GM21515 (cell line): ENCODE measurements at regions not wholly inside any gene's neighbourhood (a gene's known extent, or its start where the extent isn't known, plus 50 kb on each side); places are given as distances from the start of the nearest gene placed in this dataset.

ENCODE experiments used
- ATAC-seq: cut with Tn5 transposase; IDR thresholded peaks from one replicate; pipeline ENCODE4 v1.9.1; 2021; ENCODE audit not compliant: unreplicated experiment

DNA sequence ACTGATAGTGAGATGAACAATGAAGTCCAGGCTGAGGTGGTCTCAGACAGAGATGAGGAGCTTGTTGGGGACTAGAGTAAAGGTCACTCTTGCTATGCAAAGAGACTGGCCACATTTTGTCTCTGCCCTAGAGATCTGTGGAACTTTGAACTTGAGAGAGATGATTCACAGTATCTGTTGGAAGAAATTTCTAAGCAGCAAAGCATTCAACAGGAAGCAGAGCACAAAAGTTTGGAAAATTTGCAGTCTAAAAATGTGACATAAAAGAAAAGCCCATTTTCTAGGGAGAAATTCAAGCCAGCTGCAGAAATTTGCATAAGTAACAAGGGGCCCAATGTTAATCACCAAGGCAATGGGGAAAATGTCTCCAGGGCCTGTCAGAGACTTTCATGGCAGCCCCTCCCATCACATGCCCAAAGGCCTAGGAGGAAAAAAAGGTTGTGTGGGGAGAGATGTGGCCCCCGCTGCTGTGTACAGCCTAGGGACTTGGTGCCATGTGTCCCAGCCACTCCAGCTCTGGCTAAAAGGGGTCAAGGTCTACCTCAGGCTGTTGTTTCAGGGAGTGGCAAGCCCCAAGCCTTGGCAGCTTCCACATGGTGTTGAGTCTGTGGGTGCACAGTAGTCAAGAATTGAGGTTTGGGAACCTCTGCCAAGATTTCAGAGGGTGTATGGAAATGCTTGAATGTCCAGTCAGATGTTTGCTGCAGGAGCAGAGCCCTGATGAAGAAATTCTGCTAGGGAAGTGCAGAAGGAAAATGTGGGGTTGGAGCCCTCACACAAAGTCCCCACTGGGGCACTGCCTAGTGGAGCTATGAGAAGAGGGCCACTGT lies 262.8 kb downstream of the DKK2 start:
- no peak for ATAC-seq

DNA sequence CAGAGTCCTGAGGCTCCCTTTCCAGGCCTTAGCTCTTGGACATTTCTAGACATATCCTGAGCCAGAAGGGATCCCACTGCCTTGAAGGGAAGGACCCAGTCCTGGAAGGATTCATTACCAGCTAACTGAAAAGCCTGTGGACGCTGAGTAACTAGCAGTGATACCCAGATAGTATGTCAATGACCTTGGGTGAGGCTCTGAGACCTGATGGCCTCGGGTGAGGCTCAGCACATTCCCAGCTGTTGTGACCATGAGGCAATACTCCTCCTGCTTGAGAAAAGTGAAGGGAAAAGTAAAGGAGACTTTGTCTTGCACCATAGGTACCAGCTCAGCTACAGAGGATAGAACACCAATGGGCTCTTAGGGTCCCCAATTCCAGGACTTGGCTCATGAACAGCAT lies 268.1 kb downstream of the DKK2 start:
- no peak for ATAC-seq

DNA sequence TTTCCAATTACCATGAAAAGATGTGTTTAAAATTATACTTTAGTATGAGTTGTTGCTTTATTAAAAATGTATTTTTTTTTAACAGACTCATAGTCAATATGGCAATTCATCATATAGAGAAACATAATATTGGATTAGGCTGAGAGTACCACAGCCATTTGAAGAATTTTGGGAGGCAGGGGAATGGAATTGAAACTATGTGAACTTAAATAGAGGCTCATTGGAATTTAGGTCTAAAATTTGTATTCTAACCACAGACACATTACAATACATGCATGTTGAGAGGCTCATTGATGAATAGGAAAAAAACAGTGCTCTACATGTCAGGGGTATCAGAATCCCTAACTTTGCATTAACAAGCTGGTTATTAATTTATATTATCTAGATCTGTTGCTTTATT lies 269.6 kb downstream of the DKK2 start:
- ATAC-seq = no peak

DNA sequence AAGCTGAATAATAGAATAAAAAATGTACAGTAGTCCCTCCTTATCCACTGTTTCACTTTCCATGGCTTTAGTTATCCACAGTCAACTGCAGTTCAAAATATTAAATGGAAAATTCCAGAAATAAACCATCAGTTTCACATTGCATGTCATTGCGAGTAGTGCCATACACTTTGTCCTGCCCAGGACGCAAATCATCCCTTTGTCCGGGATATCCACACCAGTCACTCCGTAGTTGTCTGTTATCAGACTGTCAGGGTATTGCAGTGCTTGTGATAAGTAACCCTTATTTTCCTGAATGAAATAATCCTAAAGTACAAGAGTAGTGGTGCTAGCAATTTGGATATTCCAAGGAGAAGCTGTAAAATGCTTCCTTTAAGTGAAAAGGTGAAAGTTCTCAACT lies 271.3 kb downstream of the DKK2 start:
- no peak for ATAC-seq

DNA sequence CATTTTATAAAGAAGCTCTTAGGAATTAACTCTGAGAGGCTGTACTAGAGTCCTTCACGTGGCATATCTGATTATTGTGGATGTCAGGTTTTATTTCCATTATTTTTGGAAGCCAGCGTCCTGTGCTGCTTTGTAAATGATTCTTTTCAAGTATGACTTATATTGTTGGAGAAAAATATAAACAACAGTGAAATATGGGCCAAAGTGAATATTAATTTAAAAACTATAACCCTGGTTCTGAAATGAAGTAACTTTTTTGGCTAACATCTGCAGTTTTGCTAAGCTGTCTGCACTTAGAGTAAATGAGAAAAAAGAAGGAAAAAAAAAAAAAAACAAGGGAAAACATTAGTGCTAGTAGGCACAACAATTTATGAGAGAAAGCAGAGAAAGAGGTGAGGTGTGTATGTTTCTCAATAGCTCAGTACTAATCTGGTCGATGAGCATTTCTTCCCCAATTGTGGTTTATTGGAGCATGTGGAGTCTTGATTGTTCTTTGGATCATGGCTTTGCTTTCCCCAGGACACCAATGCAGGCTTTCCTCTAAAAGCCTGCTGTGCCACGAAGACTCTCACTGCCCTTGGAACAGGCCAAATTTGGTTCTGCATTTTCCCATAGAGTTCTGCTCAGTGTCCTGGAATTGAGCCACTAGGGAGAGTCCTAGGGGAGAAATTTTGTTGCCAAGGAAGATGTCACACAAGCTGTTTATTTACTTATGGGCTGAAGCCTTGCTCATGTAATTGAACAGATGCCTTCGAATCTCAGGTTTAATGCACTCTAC lies 273.3 kb downstream of the DKK2 start:
- ATAC-seq = no peak

DNA sequence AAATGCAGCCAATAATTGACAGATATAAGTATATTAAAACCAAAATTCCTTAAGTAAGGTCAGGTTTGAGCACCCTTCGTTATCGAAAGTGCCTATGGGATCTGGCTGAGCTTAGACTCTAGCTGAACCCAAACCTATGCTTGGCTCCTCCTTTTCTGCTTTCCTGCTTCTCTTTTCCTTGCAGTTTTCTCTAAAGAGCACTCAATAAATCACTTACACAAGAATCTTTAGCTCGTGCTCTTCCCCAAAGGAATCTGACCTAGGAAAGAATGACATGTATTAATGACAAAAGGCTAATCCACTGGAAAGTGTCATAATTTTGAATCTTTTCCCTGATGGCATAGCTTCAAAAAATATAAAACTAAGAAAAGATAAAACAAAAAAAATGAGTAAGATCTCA lies 282.7 kb downstream of the DKK2 start:
- no peak for ATAC-seq

DNA sequence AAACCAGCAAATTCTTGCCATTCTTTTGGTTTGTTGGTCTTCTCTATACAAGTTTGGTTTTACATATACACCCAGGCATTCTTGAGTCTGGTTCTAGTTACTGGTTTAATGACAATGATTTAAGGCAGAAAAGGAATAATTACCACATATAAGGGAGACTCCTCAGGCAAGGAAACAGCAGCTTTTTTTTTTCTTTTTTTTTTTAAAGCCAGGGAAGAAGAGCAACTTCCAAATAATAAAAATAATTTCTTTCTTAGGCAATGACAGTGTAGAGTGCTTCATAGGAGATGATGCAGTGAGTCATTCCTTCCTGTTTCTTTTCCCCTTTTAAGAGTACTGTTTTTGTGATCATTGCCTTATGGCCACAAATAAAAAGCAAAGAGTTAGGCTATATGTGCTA lies 289.7 kb downstream of the DKK2 start:
- ATAC-seq = no peak

DNA sequence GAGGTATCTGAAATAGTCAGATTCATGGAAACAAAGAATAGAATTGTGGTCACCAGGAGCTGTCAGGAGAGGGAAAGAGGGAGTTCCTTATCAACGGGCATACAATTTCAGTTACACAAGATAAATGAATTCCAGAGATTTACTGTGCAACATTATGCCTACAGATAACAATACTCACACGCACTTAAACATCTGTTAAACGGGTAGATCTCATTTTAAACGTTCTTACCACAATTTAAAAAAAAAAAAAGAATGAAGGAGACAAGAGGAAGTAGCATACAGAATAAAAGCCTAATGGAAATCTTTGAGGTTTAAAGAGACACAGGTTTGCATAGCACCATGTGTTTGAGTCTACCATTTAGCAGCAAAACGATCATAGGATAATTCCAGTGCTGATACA lies 298.0 kb downstream of the DKK2 start:
- no peak for ATAC-seq

DNA sequence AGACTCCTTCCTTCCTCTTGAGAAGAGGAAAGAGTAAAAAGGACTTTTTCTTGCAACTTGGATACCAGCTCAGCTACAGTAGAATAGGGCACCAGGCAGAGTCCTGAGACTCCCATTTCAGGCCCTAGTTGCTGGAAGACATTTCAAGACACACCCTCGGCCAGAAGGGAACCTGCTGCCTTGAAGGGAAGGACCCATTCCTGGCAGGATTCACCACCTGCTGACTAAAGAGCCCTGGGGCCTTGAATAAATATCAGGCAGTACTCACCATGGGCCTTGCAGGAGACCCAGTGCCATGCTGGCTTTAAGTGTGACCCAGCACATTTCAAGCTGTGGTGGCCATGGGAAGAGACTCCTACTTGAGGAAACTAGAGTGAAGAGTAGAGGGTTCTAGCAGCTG lies 317.6 kb downstream of the DKK2 start:
- ATAC-seq = no peak

DNA sequence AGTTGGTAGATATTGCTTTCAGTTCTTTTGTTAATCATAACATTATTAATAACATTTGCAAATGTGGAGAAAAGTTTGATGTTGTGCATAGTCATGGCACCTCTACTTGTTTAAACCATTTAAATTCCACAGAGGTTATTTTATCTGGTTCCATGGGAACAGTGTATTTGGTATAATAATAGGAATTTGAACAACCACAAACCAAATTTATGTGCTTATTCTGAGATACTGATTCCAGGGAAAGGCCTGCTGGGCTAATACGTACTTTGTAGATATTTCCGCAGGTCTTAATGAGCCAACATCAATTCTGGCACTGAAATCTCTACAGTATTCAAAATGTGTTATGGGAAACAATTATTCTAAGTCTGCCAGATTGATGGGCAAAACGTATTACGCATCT lies 319.0 kb downstream of the DKK2 start:
- ATAC-seq = no peak

DNA sequence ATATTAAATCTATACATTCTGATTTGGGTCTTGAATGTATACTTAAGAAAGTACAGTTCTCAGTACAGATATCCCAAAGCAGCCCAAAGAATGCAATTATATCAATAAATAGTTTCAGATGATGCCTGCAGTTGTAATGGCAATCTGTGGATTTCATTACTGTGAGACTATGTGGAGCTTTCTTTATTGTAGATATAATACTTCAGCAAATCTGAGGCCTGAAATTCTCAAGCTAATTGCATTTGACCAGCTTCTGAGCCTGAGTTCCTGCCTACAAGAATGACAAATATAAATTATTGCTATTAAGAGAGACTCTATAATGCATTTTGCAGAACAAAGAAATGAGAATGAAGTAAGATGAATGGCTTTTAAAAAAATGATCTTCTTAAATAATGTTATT lies 320.3 kb downstream of the DKK2 start:
- no peak for ATAC-seq

DNA sequence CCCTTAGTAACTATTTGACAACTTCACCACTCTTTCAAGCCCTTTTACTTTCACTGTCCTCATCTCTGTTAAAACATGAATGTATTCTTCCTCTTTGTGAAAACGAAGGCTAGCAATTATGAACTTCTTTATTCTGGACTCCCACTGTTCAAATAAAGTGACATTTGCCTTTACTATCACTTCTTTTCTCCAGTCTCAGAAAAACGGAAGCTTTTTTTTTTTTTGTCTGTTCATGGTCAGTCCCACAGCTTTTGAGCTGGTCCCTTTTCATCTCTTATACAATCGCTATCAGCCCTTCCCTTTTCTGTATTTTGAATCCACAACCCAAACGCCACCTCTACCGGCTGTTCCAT lies 327.7 kb downstream of the DKK2 start:
- ATAC-seq = no peak

DNA sequence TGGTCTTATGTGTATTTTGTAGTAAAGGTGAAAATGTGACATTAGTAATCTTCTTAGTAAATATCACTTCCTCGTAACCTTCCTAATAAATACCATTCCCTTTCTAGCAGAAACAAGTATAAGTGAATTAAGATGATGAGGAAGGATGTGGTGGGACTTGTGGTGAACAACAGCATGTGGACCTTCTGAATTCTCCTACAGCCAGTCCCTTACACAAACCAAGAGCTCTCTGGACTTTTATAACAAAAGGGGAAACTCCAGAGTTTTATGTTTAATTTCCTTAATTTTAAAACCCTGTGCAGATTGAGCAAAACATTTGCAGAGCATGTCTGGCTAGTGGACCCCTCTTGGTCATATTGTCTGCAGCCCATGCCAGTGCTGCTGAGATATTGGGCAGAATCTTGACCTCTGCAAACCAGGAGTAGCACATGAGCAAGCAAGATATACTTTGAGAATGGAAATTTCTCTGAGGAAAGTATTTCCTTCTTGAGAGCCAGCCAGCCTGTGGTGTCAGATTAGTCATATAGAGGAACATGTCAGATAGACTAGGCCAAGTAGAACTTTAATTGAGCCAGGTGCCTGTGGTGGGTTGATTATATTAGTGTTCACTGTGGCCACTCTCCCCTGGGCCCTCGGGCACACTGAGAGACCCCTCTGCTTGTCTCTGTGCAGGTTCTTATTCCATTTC lies 328.2 kb downstream of the DKK2 start:
- ATAC-seq = no peak

DNA sequence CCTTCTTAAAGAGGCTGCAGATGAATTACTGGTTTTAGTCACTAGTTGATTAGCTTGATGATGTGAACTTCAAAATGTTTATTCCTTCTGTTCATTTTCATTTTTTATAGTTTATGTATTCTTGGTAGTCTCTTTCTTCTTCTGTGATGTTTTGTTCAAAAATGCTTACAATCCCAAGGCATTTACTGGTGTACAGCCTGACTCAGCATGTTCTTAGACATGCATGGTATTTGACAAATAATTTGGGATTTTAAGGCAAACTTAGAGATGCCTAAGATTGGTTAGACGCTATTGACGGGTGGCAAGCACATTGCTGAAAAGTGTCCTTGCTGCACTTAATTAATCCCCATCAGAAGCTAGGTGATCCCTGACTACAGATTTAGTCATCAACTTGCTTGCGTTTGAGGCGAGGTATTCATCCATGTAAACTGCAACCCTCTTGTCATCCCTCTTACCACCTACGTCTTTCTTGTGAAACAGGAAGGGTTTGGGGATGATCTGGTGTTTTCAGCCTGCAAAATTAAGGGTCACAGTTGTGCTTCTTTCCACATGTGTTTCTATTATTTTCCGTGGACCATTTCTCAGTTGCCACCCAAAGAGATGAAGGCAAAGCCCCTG lies 331.8 kb downstream of the DKK2 start:
- ATAC-seq = no peak

DNA sequence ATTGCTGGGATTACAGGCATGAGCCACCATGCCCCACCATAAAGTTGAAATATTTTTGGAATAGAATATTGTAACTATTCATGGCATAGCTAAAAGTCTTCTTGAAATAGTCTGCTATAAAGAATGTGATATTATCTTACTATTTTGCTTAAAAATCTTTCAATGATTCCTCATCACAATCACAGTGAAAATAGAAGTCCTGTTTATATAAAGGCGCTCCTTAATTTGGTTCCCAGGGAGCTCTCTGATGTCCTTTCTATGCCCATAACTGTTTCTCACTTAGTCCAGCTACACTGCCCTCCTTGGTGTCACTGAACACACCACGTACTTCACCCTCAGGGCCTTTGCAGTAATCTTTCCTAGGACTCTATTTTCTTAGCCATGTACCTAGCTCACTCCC lies 331.7 kb upstream of the GIMD1 start:
- no peak for ATAC-seq

DNA sequence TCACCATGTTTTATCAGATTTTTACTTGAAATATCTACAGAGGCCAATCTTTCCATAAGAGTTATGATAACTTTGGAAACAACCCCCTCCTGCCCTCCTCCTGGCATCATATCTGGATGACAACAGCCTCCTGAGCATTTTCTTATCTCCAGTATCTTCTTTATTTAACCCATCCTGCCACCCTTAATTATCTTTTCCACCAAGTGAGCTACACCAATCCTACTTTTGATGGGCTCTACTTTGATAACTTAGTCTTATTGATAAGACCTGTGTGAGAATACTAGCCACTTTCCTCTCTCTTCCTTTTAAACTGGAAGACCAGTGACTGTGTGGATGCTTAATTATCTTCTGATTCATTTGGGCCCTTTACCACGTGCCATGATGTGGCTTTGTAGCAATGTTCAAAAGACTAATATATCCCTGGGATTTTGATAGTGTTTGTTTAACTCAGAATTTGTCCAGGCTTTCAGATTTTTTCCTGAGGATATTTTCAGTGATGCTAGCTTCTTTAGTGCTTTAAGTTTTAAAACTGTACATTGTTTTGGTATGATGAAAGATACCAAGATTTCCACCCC lies 330.1 kb upstream of the GIMD1 start:
- no peak for ATAC-seq

DNA sequence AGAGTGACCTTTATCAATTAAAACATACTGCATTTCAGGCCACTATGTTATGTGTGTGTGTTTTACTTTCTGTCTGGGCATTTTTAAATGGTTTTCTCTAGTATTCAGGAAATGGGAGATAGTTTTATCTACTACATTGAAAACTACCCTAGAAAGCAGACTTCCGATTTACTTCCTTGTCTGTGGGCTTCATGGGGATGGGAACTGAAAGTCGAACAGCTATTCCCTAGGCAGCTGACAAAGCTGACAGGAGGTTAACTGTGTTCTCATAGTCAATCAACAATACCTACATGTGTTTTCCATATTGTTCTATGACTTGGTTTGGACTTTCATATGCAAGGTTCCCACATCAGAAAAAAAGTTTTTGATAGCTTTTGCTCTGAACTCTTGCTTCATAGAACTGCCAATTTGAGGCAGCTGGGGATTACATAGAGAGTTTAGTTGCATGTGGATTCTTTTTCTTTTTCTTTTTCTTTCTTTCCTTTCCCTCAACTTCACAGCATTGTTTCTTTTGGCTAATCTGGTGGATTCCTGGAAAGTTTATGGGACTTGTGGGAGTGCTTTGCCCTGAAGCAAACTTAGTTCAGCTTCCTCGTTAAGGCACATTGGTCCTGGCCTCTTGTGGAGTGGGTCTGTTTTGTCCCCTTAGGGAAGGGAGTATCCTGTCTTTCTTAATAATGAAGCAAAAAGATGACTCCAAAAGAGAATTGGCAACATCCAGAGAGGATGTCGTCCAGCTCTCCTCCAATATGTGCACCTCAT lies 327.1 kb upstream of the GIMD1 start:
- ATAC-seq = no peak

DNA sequence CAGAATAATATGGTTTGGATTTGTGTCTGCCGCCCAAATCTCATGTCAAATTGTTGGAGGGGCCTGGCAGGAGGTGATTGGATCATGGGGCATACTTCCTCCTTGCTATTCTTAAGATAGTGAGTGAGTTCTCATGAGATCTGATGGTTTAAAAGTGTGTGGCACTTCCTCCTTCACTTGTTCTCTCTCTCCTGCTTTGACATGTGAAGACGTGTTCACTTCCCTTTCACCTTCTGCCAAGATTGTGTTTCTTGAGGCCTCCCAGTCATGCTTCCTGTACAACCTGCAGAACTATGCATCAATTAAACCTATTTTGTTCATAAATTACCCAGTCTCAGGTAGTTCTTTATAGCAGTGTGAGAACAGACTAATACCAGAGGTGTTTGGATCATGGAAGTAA lies 325.7 kb upstream of the GIMD1 start:
- no peak for ATAC-seq

DNA sequence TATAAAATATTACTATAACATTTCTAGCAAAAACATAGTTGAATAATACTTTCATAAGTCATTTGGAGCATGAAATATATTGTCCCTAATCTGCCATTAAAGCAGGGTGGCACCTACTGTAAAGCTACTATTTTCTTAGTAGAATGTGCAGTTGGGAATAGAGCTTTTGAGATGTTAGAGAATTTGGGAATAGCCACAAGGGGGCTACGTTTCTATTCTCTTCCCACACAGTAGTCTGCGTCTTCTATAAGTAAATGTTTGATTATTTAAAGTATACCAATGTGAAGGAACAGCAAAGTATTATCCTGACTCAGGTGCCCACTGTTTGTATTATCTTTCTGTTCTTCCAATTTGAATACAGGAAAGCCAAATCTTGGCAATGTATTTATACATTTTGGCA lies 323.2 kb upstream of the GIMD1 start:
- no peak for ATAC-seq

DNA sequence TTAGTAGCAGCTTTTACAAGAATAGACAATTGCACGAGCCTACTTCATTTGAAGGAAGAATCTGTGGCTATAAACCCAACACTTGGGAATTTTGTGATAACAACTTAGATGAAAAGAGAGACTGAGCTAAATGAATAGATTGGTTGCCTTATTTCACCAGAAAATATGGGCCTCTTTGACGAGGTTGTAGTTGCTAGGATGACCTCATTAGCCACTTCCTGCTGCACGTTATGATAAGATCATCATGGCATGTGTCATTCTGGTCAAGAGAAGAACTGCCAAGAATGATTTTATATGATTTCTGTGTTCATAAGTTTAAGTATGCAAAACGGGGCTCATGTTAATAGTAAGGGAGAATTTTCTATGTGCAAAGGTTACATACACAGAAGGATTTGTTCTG lies 321.9 kb upstream of the GIMD1 start:
- ATAC-seq = no peak

DNA sequence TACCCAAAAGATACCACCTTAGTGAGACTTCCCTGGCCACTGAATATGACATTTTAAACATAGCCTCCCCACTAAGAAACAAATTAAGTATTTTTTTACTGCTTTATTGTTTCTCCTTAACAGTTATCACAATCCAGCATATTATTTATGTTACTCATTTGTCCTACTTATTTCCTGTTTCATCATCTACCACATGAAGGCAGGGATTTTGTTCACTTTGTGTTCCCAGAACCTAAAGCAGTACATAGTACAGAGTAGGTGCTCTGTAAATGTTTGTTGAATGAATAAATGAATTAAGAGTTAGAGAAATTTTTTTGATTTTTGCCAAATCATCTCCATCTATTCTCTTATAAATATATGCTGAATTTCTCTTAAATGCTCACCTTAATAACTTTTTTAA lies 318.4 kb upstream of the GIMD1 start:
- ATAC-seq = no peak
